ENCODE measurements at regions not wholly inside any gene's neighbourhood (a gene's known extent, or its start where the extent isn't known, plus 50 kb on each side); places are given as distances from the start of the nearest gene placed in this dataset.

- Mint-ChIP-seq H3K27ac (no peak overlapping the region), H3K4me1 (no peaks in the 10 kb centered on the region), H3K36me3 (no peaks in the 10 kb centered on the region), H3K4me3 (no peak overlapping the region), H3K27me3 (ENCODE audit: low read depth in 3 of 3) (peaks cover 0 to 2% (median 0%) of the 10 kb centered on the region in 3 donors), H3K9me3 (peaks cover 2 to 8% (median 4%) of the 10 kb centered on the region in 7 donors)
- H3K27ac ChIP-seq (ENCODE audit: low read depth in 1 of 2, low read length in 2 of 2): no peak overlapping the region
- H3K27me3 ChIP-seq (ENCODE audit: control insufficient read depth in 2 of 2, insufficient read depth in 2 of 2, low read length in 2 of 2): no peaks in the 10 kb centered on the region
- H3K4me2 ChIP-seq (replicated peaks; ENCODE audit: extremely low read depth, low read length, poor library complexity, severe bottlenecking): no peak overlapping the region
- no peak overlapping the region for H3K4me3 ChIP-seq (replicated peaks in 1 of 3; ENCODE audit: low read depth in 2 of 3, low read length in 3 of 3)
- no peaks in the 10 kb centered on the region for H3K4me1 ChIP-seq (ENCODE audit: control insufficient read depth in 1 of 2, insufficient read depth in 2 of 2, low read length in 2 of 2)
- intact Hi-C loops (cut with micrococcal nuclease): no loop called here
- no peaks in the 10 kb centered on the region for H4K20me1 ChIP-seq (ENCODE audit: insufficient read depth, low read length)
- H2AFZ ChIP-seq (ENCODE audit: insufficient read depth, low read depth, low read length, poor library complexity, severe bottlenecking): no peak overlapping the region
- DNase-seq: no peak
- H3K36me3 ChIP-seq (replicated peaks in 1 of 2; ENCODE audit: control insufficient read depth in 1 of 2, insufficient read depth in 2 of 2, low read length in 2 of 2): no peaks in the 10 kb centered on the region
- H3K79me2 ChIP-seq (ENCODE audit: insufficient read depth, low read length): no peaks in the 10 kb centered on the region
- H3K9ac ChIP-seq (ENCODE audit: insufficient read depth, low read length, poor library complexity, severe bottlenecking): no peak overlapping the region
- TF ChIP-seq CTCF (IDR thresholded peaks at IDR 0.05): no peak
- H3K9me3 ChIP-seq (replicated peaks in 1 of 2; ENCODE audit: control insufficient read depth in 1 of 2, insufficient read depth in 1 of 2, low read length in 2 of 2): peaks cover 0 to under 1% of the 10 kb centered on the region in 2 donors
- WGBS (ENCODE audit: insufficient coverage): 78% methylated on average over 1 of the region's 3 CpGs
Observed at GRCh38 chr3:78348664-78349063, 1308.8 kb downstream of the ROBO2 start.

- intact Hi-C loops (cut with micrococcal nuclease): no loop called here
- no peak for DNase-seq
- H3K79me2 ChIP-seq (ENCODE audit: insufficient read depth, low read length): no peaks in the 10 kb centered on the region
- Mint-ChIP-seq H3K27me3 (ENCODE audit: low read depth in 3 of 3) (no peaks in the 10 kb centered on the region), H3K4me3 (no peak overlapping the region), H3K9me3 (peaks cover 0 to 6% (median 2%) of the 10 kb centered on the region in 7 donors), H3K4me1 (no peaks in the 10 kb centered on the region), H3K27ac (no peak overlapping the region), H3K36me3 (no peaks in the 10 kb centered on the region)
- TF ChIP-seq CTCF (IDR thresholded peaks at IDR 0.05): no peak
- no peaks in the 10 kb centered on the region for H3K27me3 ChIP-seq (ENCODE audit: control insufficient read depth in 2 of 2, insufficient read depth in 2 of 2, low read length in 2 of 2)
- no peak overlapping the region for H3K4me2 ChIP-seq (replicated peaks; ENCODE audit: extremely low read depth, low read length, poor library complexity, severe bottlenecking)
- WGBS (ENCODE audit: insufficient coverage): 77% methylated on average over 2 of the region's 2 CpGs
- H3K9me3 ChIP-seq (replicated peaks in 1 of 2; ENCODE audit: control insufficient read depth in 1 of 2, insufficient read depth in 1 of 2, low read length in 2 of 2): peaks cover 0 to 6% of the 10 kb centered on the region in 2 donors
- H3K36me3 ChIP-seq (replicated peaks in 1 of 2; ENCODE audit: control insufficient read depth in 1 of 2, insufficient read depth in 2 of 2, low read length in 2 of 2): no peaks in the 10 kb centered on the region
- H3K9ac ChIP-seq (ENCODE audit: insufficient read depth, low read length, poor library complexity, severe bottlenecking): no peak overlapping the region
- H3K27ac ChIP-seq (ENCODE audit: low read depth in 1 of 2, low read length in 2 of 2): no peak overlapping the region
- H2AFZ ChIP-seq (ENCODE audit: insufficient read depth, low read depth, low read length, poor library complexity, severe bottlenecking): no peak overlapping the region
- H3K4me3 ChIP-seq (replicated peaks in 1 of 3; ENCODE audit: low read depth in 2 of 3, low read length in 3 of 3): no peak overlapping the region
- no peaks in the 10 kb centered on the region for H4K20me1 ChIP-seq (ENCODE audit: insufficient read depth, low read length)
- no peaks in the 10 kb centered on the region for H3K4me1 ChIP-seq (ENCODE audit: control insufficient read depth in 1 of 2, insufficient read depth in 2 of 2, low read length in 2 of 2)
Observed at GRCh38 chr3:78349571-78349970, 1309.7 kb downstream of the ROBO2 start.

Data from CD14-positive monocyte (primary cell).